ENCODE measurements at regions not wholly inside any gene's neighbourhood (a gene's known extent, or its start where the extent isn't known, plus 50 kb on each side); places are given as distances from the start of the nearest gene placed in this dataset.
A peak's percentile ranks its signal among the peaks of the same experiment; 100 is the strongest.

GRCh38 chr12:107468182-107468581, 217.4 kb upstream of the PWP1 start:
- Mint-ChIP-seq H3K27me3 (no peaks in the 10 kb centered on the region), H3K27ac (no peak overlapping the region), H3K9me3 (no peaks in the 10 kb centered on the region), H3K4me1 (peaks cover 39% of the 10 kb centered on the region), H3K4me3 (no peak overlapping the region)
- DNase-seq: no peak
- ATAC-seq: no peak

GRCh38 chr12:107469011-107469410, 216.6 kb upstream of the PWP1 start:
- Mint-ChIP-seq H3K27ac (no peak overlapping the region), H3K4me3 (no peak overlapping the region), H3K4me1 (peaks cover 48% of the 10 kb centered on the region), H3K27me3 (no peaks in the 10 kb centered on the region), H3K9me3 (no peaks in the 10 kb centered on the region)
- no peak for ATAC-seq
- no peak for DNase-seq

- Mint-ChIP-seq H3K27ac (no peak overlapping the region), H3K27me3 (no peaks in the 10 kb centered on the region), H3K4me1 (peaks cover 60% of the 10 kb centered on the region), H3K4me3 (no peak overlapping the region), H3K9me3 (no peaks in the 10 kb centered on the region)
- ATAC-seq (no peak), DNase-seq (no peak)
Measured at GRCh38 chr12:107470645-107471044, 215.0 kb upstream of the PWP1 start.

- Mint-ChIP-seq H3K9me3 (no peaks in the 10 kb centered on the region), H3K27ac (no peak overlapping the region), H3K4me3 (no peak overlapping the region), H3K4me1 (peaks cover 58% of the 10 kb centered on the region), H3K27me3 (no peaks in the 10 kb centered on the region)
- DNase-seq (no peak), ATAC-seq (no peak)
Measured at GRCh38 chr12:107472308-107472707, 213.3 kb upstream of the PWP1 start.

GRCh38 chr12:107474099-107474498, 211.5 kb upstream of the PWP1 start:
- H3K27ac Mint-ChIP-seq: peak overlapping the region in 1 of 2 donors; percentile 54
- no peaks in the 10 kb centered on the region for H3K9me3 Mint-ChIP-seq
- no peaks in the 10 kb centered on the region for H3K27me3 Mint-ChIP-seq
- H3K4me1 Mint-ChIP-seq: peaks cover 44% of the 10 kb centered on the region
- ATAC-seq (no peak), DNase-seq (no peak)
- H3K4me3 Mint-ChIP-seq: peak overlapping the region in 1 of 2 donors; percentile 66

GRCh38 chr12:107474639-107475539, 210.7 kb upstream of the PWP1 start:
- Mint-ChIP-seq H3K4me1 (peaks cover 44% of the 10 kb centered on the region), H3K9me3 (no peaks in the 10 kb centered on the region), H3K27ac (peak overlapping the region; percentile 52 to 54), H3K4me3 (peak overlapping the region in 1 of 2 donors; percentile 66), H3K27me3 (no peaks in the 10 kb centered on the region)
- ATAC-seq (peak; percentile 72), DNase-seq (peak; percentile 11 to 14)

GRCh38 chr12:107475900-107476299, 209.7 kb upstream of the PWP1 start:
- Mint-ChIP-seq H3K9me3 (no peaks in the 10 kb centered on the region), H3K4me3 (no peak overlapping the region), H3K27ac (no peak overlapping the region), H3K4me1 (peaks cover 41% of the 10 kb centered on the region), H3K27me3 (no peaks in the 10 kb centered on the region)
- ATAC-seq: no peak
- no peak for DNase-seq

GRCh38 chr12:107477018-107477417, 208.6 kb upstream of the PWP1 start:
- H3K27ac Mint-ChIP-seq: no peak overlapping the region
- no peak for DNase-seq
- no peak for ATAC-seq
- H3K27me3 Mint-ChIP-seq: no peaks in the 10 kb centered on the region
- H3K4me1 Mint-ChIP-seq: peaks cover 43% of the 10 kb centered on the region
- no peak overlapping the region for H3K4me3 Mint-ChIP-seq
- no peaks in the 10 kb centered on the region for H3K9me3 Mint-ChIP-seq

- no peaks in the 10 kb centered on the region for H3K27me3 Mint-ChIP-seq
- ATAC-seq: no peak
- H3K9me3 Mint-ChIP-seq: no peaks in the 10 kb centered on the region
- H3K4me3 Mint-ChIP-seq: no peak overlapping the region
- no peak for DNase-seq
- peaks cover 52% of the 10 kb centered on the region for H3K4me1 Mint-ChIP-seq
- no peak overlapping the region for H3K27ac Mint-ChIP-seq
Measured at GRCh38 chr12:107477947-107478610, 207.5 kb upstream of the PWP1 start.

- Mint-ChIP-seq H3K4me1 (peaks cover 52% of the 10 kb centered on the region), H3K27me3 (no peaks in the 10 kb centered on the region), H3K4me3 (no peak overlapping the region), H3K27ac (no peak overlapping the region), H3K9me3 (no peaks in the 10 kb centered on the region)
- ATAC-seq (no peak), DNase-seq (no peak)
Measured at GRCh38 chr12:107478881-107479280, 206.7 kb upstream of the PWP1 start.

- H3K27me3 Mint-ChIP-seq: no peaks in the 10 kb centered on the region
- H3K4me1 Mint-ChIP-seq: peaks cover 52% of the 10 kb centered on the region
- ATAC-seq (peak; percentile 29), DNase-seq (no peak)
- no peak overlapping the region for H3K4me3 Mint-ChIP-seq
- H3K9me3 Mint-ChIP-seq: no peaks in the 10 kb centered on the region
- H3K27ac Mint-ChIP-seq: peak overlapping the region in 1 of 2 donors; percentile 78
Measured at GRCh38 chr12:107480836-107481608, 204.6 kb upstream of the PWP1 start.

GRCh38 chr12:107484230-107484629, 201.4 kb upstream of the PWP1 start:
- Mint-ChIP-seq H3K4me1 (peaks cover 70% of the 10 kb centered on the region), H3K27ac (no peak overlapping the region), H3K27me3 (no peaks in the 10 kb centered on the region), H3K4me3 (no peak overlapping the region), H3K9me3 (no peaks in the 10 kb centered on the region)
- no peak for ATAC-seq
- DNase-seq: no peak

GRCh38 chr12:107484941-107485340, 200.7 kb upstream of the PWP1 start:
- no peaks in the 10 kb centered on the region for H3K27me3 Mint-ChIP-seq
- no peak for DNase-seq
- no peaks in the 10 kb centered on the region for H3K9me3 Mint-ChIP-seq
- no peak for ATAC-seq
- H3K4me3 Mint-ChIP-seq: no peak overlapping the region
- peaks cover 69% of the 10 kb centered on the region for H3K4me1 Mint-ChIP-seq
- H3K27ac Mint-ChIP-seq: no peak overlapping the region

- Mint-ChIP-seq H3K27ac (no peak overlapping the region), H3K27me3 (no peaks in the 10 kb centered on the region), H3K4me1 (peaks cover 70% of the 10 kb centered on the region), H3K4me3 (no peak overlapping the region), H3K9me3 (no peaks in the 10 kb centered on the region)
- ATAC-seq: no peak
- DNase-seq: no peak
Measured at GRCh38 chr12:107485731-107486130, 199.9 kb upstream of the PWP1 start.

- DNase-seq: no peak
- Mint-ChIP-seq H3K9me3 (no peaks in the 10 kb centered on the region), H3K4me1 (peaks cover 76% of the 10 kb centered on the region)
Measured at GRCh38 chr12:107486140-107486892, 199.3 kb upstream of the PWP1 start.

More at GRCh38 chr12:107486140-107486892, 199.3 kb upstream of the PWP1 start:
- Mint-ChIP-seq H3K4me3 (no peak overlapping the region), H3K27ac (no peak overlapping the region), H3K27me3 (no peaks in the 10 kb centered on the region)
- no peak for ATAC-seq

All from stimulated activated naive CD8-positive, alpha-beta T cell treated with anti-CD3 and anti-CD28 coated beads, Interleukin-15, amount 100 ng/mL, for 72 hours (primary cell).